Activated CD8-positive, alpha-beta T cell treated with anti-CD3 and anti-CD28 coated beads, Interleukin-2, amount 10 ng/mL, durations not matched to agents 7 days and 5 days (primary cell): ENCODE measurements at regions not wholly inside any gene's neighbourhood (a gene's known extent, or its start where the extent isn't known, plus 50 kb on each side); places are given as distances from the start of the nearest gene placed in this dataset.

Experiments used
- ATAC-seq: fragments of 150-1000 bp; cut with Tn5 transposase; one replicate; pipeline ENCODE4 v1.10.0; 2021; ENCODE audit warnings: moderate library complexity
- CTCF ChIA-PET: fragments of 350-600 bp; sonication (Branson Sonifier 250); formaldehyde crosslinking; loops from one replicate; lab custom pipeline; 2021; ENCODE audit warnings: antibody characterized with exemption; lab: Charles Lee
- POLR2A ChIA-PET: fragments of 350-600 bp; sonication (Branson Sonifier 250); formaldehyde crosslinking; loops from one replicate; lab custom pipeline; 2021; ENCODE audit warnings: antibody characterized with exemption; lab: Charles Lee
- DNase-seq: peaks from one replicate; pipeline ENCODE4 v3.0.0-alpha.2; 2020
- H3K27ac Mint-ChIP-seq: one replicate; pipeline ENCODE4 v1.8.0; 2021; ENCODE audit warnings: mild to moderate bottlenecking, mixed read lengths
- H3K27me3 Mint-ChIP-seq: one replicate; pipeline ENCODE4 v1.8.0; 2021; ENCODE audit warnings: low read depth, mixed read lengths
- H3K36me3 Mint-ChIP-seq: one replicate; pipeline ENCODE4 v1.8.0; 2021; ENCODE audit warnings: low read depth, mixed read lengths
- H3K4me1 Mint-ChIP-seq: one replicate; pipeline ENCODE4 v1.8.0; 2021; ENCODE audit warnings: low read depth, mixed read lengths
- H3K4me3 Mint-ChIP-seq: one replicate; pipeline ENCODE4 v1.8.0; 2021; ENCODE audit warnings: mild to moderate bottlenecking, mixed read lengths
- H3K9me3 Mint-ChIP-seq: one replicate; pipeline ENCODE4 v1.8.0; 2022; ENCODE audit warnings: mixed read lengths; ENCODE audit not compliant: insufficient read depth

- POLR2A ChIA-PET: no interaction called here
- H3K27me3 Mint-ChIP-seq: no peaks in the 10 kb centered on the region
- no peak for ATAC-seq
- no peak overlapping the region for H3K4me3 Mint-ChIP-seq
- H3K36me3 Mint-ChIP-seq: no peaks in the 10 kb centered on the region
- H3K9me3 Mint-ChIP-seq: peaks cover 13% of the 10 kb centered on the region
- no peaks in the 10 kb centered on the region for H3K4me1 Mint-ChIP-seq
- CTCF ChIA-PET: no interaction called here
- no peak overlapping the region for H3K27ac Mint-ChIP-seq
- DNase-seq: no peak
Observed at GRCh38 chr4:58602731-58603359, 1492.7 kb upstream of the IGFBP7 start.

- H3K27me3 Mint-ChIP-seq: no peaks in the 10 kb centered on the region
- H3K4me3 Mint-ChIP-seq: no peak overlapping the region
- CTCF ChIA-PET: no interaction called here
- H3K27ac Mint-ChIP-seq: no peak overlapping the region
- DNase-seq (no peak), ATAC-seq (no peak)
- POLR2A ChIA-PET: no interaction called here
- no peaks in the 10 kb centered on the region for H3K36me3 Mint-ChIP-seq
- H3K4me1 Mint-ChIP-seq: no peaks in the 10 kb centered on the region
- H3K9me3 Mint-ChIP-seq: peaks cover 21% of the 10 kb centered on the region
Observed at GRCh38 chr4:58602022-58602421, 1491.8 kb upstream of the IGFBP7 start.

DNA sequence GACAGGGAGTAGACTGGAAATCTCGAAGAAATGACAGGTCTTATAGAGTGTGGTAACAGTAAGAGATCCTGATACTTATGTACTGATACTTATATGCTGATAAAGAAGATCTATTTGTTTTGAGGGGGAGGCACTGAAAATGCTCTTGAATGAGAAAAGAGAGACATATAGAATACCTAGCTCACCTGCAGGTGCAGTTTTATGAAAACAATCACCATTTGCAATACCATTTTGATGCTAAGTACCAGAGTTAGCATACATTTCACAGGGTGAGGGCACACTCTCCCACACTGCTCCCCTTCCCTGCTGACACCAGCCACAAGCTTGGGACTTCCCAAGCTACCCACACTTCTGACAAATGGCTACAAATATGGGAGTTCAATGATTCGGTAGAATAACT is 1490.1 kb upstream of the IGFBP7 start:
- no peak for ATAC-seq
- no peaks in the 10 kb centered on the region for H3K36me3 Mint-ChIP-seq
- H3K27ac Mint-ChIP-seq: no peak overlapping the region
- no peak for DNase-seq
- H3K4me1 Mint-ChIP-seq: no peaks in the 10 kb centered on the region
- peaks cover 17% of the 10 kb centered on the region for H3K9me3 Mint-ChIP-seq
- ChIA-PET POLR2A (no interaction called here), CTCF (no interaction called here)
- no peaks in the 10 kb centered on the region for H3K27me3 Mint-ChIP-seq
- no peak overlapping the region for H3K4me3 Mint-ChIP-seq

DNA sequence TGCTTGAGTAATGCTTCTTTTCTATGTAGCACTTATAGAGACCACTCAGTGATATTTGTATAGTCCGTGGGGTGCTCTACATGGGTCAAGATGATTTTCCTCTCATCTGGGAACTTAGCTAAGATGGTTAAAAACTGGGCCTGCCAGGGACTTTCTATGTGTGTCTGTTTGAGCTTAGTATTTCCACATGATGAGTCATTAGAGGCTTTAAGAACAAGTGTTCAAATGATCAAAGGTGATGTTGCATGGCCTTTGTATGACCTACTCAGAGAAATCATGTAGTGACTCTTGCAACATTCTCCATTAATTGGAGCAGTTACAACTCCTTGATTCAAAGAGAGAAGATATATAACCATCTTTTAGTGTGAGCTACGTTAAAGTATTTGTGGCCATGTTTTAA is 1480.5 kb upstream of the IGFBP7 start:
- Mint-ChIP-seq H3K4me1 (no peaks in the 10 kb centered on the region), H3K27me3 (no peaks in the 10 kb centered on the region), H3K9me3 (peaks cover 5% of the 10 kb centered on the region), H3K27ac (no peak overlapping the region), H3K4me3 (no peak overlapping the region), H3K36me3 (no peaks in the 10 kb centered on the region)
- ChIA-PET POLR2A (no interaction called here), CTCF (no interaction called here)
- DNase-seq (no peak), ATAC-seq (no peak)

DNA sequence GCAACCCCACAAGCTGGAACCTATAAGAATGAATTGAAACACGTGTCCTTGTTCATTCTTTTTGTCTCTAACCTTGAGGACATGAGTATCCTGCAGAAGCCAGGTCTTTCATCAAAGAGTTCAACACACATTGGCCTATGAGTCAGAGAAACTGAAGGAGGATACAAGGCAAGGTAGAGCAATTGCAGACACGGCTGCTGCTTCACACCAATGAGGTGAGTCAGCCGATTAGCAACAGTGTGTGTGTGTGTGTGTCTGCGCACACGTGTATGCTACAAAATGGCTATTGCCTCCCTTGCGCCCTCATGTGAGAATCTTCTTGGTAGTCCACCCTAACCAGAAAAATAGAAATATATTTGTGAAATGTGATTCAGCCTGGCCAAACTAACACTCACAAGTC is 1477.7 kb upstream of the IGFBP7 start:
- no peaks in the 10 kb centered on the region for H3K27me3 Mint-ChIP-seq
- no peaks in the 10 kb centered on the region for H3K36me3 Mint-ChIP-seq
- no peak for ATAC-seq
- no peak overlapping the region for H3K4me3 Mint-ChIP-seq
- no peak for DNase-seq
- ChIA-PET POLR2A (no interaction called here), CTCF (no interaction called here)
- no peaks in the 10 kb centered on the region for H3K4me1 Mint-ChIP-seq
- H3K9me3 Mint-ChIP-seq: peaks cover 7% of the 10 kb centered on the region
- no peak overlapping the region for H3K27ac Mint-ChIP-seq

DNA sequence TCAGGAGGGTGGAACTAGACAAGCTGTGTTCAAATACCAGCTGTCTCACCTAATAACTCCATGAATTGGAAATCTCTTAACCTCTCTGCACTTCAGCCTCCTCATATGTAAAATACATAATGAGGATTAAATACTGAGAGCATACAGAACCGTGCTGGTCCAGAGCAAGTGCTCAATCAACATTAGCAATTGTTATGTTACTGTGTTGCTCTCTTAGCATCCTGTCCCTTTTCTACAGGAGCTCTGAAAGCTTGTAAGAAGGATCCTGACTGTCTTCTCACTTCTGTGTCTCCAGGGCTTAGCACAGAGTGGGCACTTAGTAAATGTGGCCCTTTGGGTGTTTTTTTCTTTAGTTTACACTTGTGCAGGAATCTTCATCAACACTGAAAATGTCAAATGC is 1456.1 kb upstream of the IGFBP7 start:
- no peak overlapping the region for H3K27ac Mint-ChIP-seq
- no peaks in the 10 kb centered on the region for H3K27me3 Mint-ChIP-seq
- H3K36me3 Mint-ChIP-seq: no peaks in the 10 kb centered on the region
- H3K9me3 Mint-ChIP-seq: peaks cover 9% of the 10 kb centered on the region
- ChIA-PET CTCF (no interaction called here), POLR2A (no interaction called here)
- H3K4me1 Mint-ChIP-seq: no peaks in the 10 kb centered on the region
- ATAC-seq (no peak), DNase-seq (no peak)
- no peak overlapping the region for H3K4me3 Mint-ChIP-seq

DNA sequence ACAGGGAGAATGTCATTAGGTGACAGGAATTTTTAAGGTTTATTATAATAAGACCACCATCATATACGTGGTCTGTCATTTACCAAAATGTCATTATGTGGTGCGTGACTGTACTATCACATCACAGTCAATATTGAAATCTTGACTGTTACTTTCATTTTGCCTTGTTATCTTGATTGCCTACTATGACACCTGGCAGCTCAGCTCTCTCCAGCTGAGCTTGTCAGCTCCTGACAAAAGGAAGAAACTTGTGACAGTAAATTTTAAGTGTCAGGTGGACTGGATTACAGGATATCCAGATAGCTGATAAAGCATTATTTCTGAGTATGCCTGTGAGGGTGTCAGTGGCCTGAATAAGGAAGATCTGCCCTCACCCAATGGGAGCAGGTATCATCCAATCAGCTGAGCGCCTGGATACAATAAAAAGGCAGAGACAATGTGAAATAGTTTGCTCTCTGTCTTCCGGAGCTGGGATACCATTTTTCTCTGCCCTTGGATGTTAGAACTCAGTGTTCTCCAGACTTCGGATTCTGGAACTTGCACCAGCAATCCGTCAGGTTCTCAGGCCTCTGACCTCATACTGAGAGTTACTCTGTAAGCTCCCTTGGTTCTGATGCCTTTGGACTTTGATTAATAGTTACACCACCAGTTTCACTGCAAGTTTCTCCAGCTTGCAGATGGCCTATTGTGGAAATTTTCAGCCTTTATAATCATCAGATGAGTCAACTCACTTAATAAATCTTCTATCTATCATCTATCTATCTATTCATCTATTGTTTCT is 1454.7 kb upstream of the IGFBP7 start:
- H3K36me3 Mint-ChIP-seq: no peaks in the 10 kb centered on the region
- no peak for DNase-seq
- no peak overlapping the region for H3K4me3 Mint-ChIP-seq
- H3K27ac Mint-ChIP-seq: no peak overlapping the region
- peaks cover 9% of the 10 kb centered on the region for H3K9me3 Mint-ChIP-seq
- no peaks in the 10 kb centered on the region for H3K27me3 Mint-ChIP-seq
- no peaks in the 10 kb centered on the region for H3K4me1 Mint-ChIP-seq
- CTCF ChIA-PET: no interaction called here
- no peak for ATAC-seq
- POLR2A ChIA-PET: no interaction called here

- Mint-ChIP-seq H3K27ac (no peak overlapping the region), H3K27me3 (no peaks in the 10 kb centered on the region), H3K4me1 (no peaks in the 10 kb centered on the region), H3K36me3 (no peaks in the 10 kb centered on the region), H3K4me3 (no peak overlapping the region), H3K9me3 (no peaks in the 10 kb centered on the region)
- DNase-seq (no peak), ATAC-seq (no peak)
- ChIA-PET CTCF (no interaction called here), POLR2A (no interaction called here)
Observed at GRCh38 chr4:58561170-58561569, 1451.0 kb upstream of the IGFBP7 start.

GRCh38 chr4:58560736-58561135 is 1450.6 kb upstream of the IGFBP7 start:
- H3K4me1 Mint-ChIP-seq: no peaks in the 10 kb centered on the region
- no peak for ATAC-seq
- H3K27ac Mint-ChIP-seq: no peak overlapping the region
- no peaks in the 10 kb centered on the region for H3K27me3 Mint-ChIP-seq
- H3K36me3 Mint-ChIP-seq: no peaks in the 10 kb centered on the region
- no peaks in the 10 kb centered on the region for H3K9me3 Mint-ChIP-seq
- DNase-seq: no peak
- ChIA-PET POLR2A (no interaction called here), CTCF (no interaction called here)
- no peak overlapping the region for H3K4me3 Mint-ChIP-seq

DNA sequence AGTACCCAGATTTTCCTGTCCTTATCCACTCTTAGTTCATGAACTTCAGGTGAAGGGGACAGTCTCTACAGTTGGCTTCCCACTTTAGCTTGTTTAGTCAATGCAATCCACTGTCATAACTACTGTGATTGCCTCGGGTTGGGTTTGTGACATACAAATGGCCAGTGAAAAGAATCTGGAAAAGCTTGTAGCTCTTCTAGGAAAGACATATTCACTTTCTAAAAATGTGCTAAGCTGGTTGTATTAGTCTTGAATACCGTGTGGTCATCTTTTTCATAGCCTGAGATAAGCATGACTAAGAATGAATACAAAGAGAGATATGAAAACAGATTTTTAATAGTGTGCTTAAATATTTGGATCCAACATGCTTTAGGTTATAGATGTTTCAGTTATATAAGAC is 1443.5 kb upstream of the IGFBP7 start:
- CTCF ChIA-PET: no interaction called here
- no peak overlapping the region for H3K27ac Mint-ChIP-seq
- H3K27me3 Mint-ChIP-seq: no peaks in the 10 kb centered on the region
- H3K4me1 Mint-ChIP-seq: no peaks in the 10 kb centered on the region
- no peaks in the 10 kb centered on the region for H3K36me3 Mint-ChIP-seq
- no peak for ATAC-seq
- no peak for DNase-seq
- POLR2A ChIA-PET: no interaction called here
- H3K9me3 Mint-ChIP-seq: peaks cover 13% of the 10 kb centered on the region
- H3K4me3 Mint-ChIP-seq: no peak overlapping the region

DNA sequence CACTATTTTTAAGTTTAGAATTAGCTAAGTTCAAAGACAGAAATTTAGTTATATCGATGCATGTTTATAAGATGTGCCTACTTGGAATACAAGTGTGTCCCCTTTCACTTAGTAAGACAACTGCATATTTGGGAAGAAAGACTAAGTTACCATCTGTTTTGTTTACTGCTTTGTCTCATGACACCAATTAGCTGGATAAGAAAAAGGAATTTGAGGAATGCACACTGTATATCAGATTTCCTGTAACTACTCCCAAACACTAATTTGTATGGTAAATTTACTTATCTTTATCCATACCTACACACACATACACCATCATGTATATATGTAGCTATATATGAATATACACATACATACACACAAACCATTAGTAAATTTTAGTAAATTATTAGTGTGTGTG is 1442.8 kb upstream of the IGFBP7 start:
- POLR2A ChIA-PET: no interaction called here

GRCh38 chr4:58551676-58552075 is 1441.5 kb upstream of the IGFBP7 start:
- Mint-ChIP-seq H3K27ac (no peak overlapping the region), H3K4me1 (no peaks in the 10 kb centered on the region), H3K36me3 (no peaks in the 10 kb centered on the region), H3K27me3 (no peaks in the 10 kb centered on the region), H3K9me3 (peaks cover 14% of the 10 kb centered on the region), H3K4me3 (no peak overlapping the region)
- CTCF ChIA-PET: no interaction called here
- ATAC-seq (no peak), DNase-seq (no peak)
- POLR2A ChIA-PET: no interaction called here

More for the DNA sequence above, 1442.8 kb upstream of the IGFBP7 start:
- DNase-seq (no peak), ATAC-seq (no peak)
- no peaks in the 10 kb centered on the region for H3K4me1 Mint-ChIP-seq
- peaks cover 14% of the 10 kb centered on the region for H3K9me3 Mint-ChIP-seq
- CTCF ChIA-PET: no interaction called here
- no peaks in the 10 kb centered on the region for H3K36me3 Mint-ChIP-seq
- H3K27me3 Mint-ChIP-seq: no peaks in the 10 kb centered on the region
- H3K4me3 Mint-ChIP-seq: no peak overlapping the region
- H3K27ac Mint-ChIP-seq: no peak overlapping the region
